Hepatocyte (in vitro differentiated cells): ENCODE measurements at regions not wholly inside any gene's neighbourhood (a gene's known extent, or its start where the extent isn't known, plus 50 kb on each side); places are given as distances from the start of the nearest gene placed in this dataset.

Source experiments
- EZH2 ChIP-seq: fragments of 200-600 bp; sonication (generic); IDR thresholded peaks from 2 replicates; pipeline ENCODE4 v1.6.1; 2016; ENCODE audit warnings: antibody characterized with exemption, mild to moderate bottlenecking, borderline replicate concordance
- EZH2phosphoT487 ChIP-seq: fragments of 200-600 bp; sonication (generic); IDR thresholded peaks from one replicate; pipeline ENCODE4 v1.6.1; 2018; ENCODE audit warnings: antibody characterized with exemption, mild to moderate bottlenecking, low read depth, moderate library complexity; ENCODE audit not compliant: unreplicated experiment, severe bottlenecking
- TF ChIP-seq, protein P1 (sequence below): fragments of 200-600 bp; sonication (generic); IDR thresholded peaks from 2 replicates; pipeline ENCODE4 v1.5.1; 2016; ENCODE audit warnings: antibody characterized with exemption, mild to moderate bottlenecking; ENCODE audit not compliant: poor library complexity

DNA sequence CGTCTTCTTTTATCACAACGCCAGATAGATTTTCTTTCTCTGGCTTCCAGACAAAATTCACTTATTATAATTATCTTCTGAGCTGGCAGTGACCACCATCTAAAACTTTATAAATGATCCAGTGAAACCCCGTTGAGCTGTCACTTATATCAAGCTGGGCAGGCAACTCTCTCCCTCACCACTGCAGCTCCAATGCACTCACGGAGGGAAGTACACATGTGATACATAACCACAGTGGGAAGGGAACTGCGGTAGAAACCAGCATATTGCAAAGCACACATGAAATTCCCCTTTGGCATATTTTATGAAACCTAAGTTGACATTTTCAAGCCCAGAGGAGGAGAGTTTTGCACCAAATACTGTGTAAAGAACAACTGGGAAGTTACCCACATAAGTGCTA is 536.9 kb downstream of the HACE1 start:
- TF ChIP-seq, protein P1, sequence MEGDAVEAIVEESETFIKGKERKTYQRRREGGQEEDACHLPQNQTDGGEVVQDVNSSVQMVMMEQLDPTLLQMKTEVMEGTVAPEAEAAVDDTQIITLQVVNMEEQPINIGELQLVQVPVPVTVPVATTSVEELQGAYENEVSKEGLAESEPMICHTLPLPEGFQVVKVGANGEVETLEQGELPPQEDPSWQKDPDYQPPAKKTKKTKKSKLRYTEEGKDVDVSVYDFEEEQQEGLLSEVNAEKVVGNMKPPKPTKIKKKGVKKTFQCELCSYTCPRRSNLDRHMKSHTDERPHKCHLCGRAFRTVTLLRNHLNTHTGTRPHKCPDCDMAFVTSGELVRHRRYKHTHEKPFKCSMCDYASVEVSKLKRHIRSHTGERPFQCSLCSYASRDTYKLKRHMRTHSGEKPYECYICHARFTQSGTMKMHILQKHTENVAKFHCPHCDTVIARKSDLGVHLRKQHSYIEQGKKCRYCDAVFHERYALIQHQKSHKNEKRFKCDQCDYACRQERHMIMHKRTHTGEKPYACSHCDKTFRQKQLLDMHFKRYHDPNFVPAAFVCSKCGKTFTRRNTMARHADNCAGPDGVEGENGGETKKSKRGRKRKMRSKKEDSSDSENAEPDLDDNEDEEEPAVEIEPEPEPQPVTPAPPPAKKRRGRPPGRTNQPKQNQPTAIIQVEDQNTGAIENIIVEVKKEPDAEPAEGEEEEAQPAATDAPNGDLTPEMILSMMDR, result no peak
- TF ChIP-seq EZH2phosphoT487 (no peak), EZH2 (no peak)
